Testis (tissue), 2 donors: ENCODE measurements at regions not wholly inside any gene's neighbourhood (a gene's known extent, or its start where the extent isn't known, plus 50 kb on each side); places are given as distances from the start of the nearest gene placed in this dataset.

Experiments used
- POLR2A ChIP-seq: fragments of 450-650 bp; IDR thresholded peaks from one replicate; pipeline ENCODE4 v1.6.1; 2017; ENCODE audit warnings: antibody characterized with exemption, mild to moderate bottlenecking, moderate library complexity
- TF ChIP-seq, protein P1 (sequence below), 3 experiments: fragments of 450-650 bp in 2 of 3; fragments of 200-600 bp in 1 of 3; sonication (generic) in 1 of 3; IDR thresholded peaks; one replicate each; pipeline ENCODE4 v1.5.1; 2016 to 2019; ENCODE audit warnings: antibody characterized with exemption in 3 of 3, mild to moderate bottlenecking in 2 of 3, moderate library complexity in 1 of 3

DNA sequence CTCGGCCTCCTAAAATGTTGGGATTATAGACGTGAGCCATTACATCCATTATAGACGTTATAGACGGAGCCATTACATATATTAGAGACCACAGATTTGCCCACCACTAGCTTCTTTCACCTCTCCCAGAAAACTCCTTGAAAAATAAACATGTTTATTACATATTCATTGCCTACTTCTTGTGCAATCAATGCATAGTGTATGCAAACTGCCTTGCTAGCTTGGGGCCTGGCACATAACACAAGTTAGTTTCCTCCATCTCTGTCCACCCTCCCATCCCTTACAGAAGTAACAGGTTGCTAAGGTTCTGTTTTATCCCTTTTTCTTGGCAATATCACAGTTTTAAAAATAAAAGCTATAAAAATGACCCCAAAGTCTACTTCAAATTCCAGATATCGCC lies 66.4 kb upstream of the KRR1 start:
- no peak for TF ChIP-seq POLR2A
- TF ChIP-seq, protein P1, sequence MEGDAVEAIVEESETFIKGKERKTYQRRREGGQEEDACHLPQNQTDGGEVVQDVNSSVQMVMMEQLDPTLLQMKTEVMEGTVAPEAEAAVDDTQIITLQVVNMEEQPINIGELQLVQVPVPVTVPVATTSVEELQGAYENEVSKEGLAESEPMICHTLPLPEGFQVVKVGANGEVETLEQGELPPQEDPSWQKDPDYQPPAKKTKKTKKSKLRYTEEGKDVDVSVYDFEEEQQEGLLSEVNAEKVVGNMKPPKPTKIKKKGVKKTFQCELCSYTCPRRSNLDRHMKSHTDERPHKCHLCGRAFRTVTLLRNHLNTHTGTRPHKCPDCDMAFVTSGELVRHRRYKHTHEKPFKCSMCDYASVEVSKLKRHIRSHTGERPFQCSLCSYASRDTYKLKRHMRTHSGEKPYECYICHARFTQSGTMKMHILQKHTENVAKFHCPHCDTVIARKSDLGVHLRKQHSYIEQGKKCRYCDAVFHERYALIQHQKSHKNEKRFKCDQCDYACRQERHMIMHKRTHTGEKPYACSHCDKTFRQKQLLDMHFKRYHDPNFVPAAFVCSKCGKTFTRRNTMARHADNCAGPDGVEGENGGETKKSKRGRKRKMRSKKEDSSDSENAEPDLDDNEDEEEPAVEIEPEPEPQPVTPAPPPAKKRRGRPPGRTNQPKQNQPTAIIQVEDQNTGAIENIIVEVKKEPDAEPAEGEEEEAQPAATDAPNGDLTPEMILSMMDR (IDR thresholded peaks at IDR 0.05), result no peak
